ENCODE measurements at regions not wholly inside any gene's neighbourhood (a gene's known extent, or its start where the extent isn't known, plus 50 kb on each side); places are given as distances from the start of the nearest gene placed in this dataset.

GRCh38 chr1:75067975-75068374 is 66.2 kb upstream of the LHX8 start:
- H3K27me3 ChIP-seq (ENCODE audit: control insufficient read depth in 3 of 3, insufficient read depth in 3 of 3, low read length in 3 of 3) = no peaks in the 10 kb centered on the region
- WGBS, 3 donors = 55 to 73% (median 63%) methylated on average over 1 of the region's 1 CpG
- no peak overlapping the region for H3K4me3 ChIP-seq (ENCODE audit: low read depth in 1 of 3, low read length in 3 of 3)
- H3K9me3 ChIP-seq (ENCODE audit: control insufficient read depth in 2 of 2, insufficient read depth in 1 of 2, low read depth in 1 of 2, low read length in 1 of 2) = peaks cover 0 to 3% of the 10 kb centered on the region in 2 donors
- H3K4me1 ChIP-seq (ENCODE audit: control insufficient read depth in 3 of 3, insufficient read depth in 2 of 3, low read depth in 1 of 3, low read length in 2 of 3) = no peaks in the 10 kb centered on the region
- no peak for FAIRE-seq
- DNase-seq = no peak
- no peaks in the 10 kb centered on the region for H3K36me3 ChIP-seq (ENCODE audit: control insufficient read depth in 3 of 3, insufficient read depth in 2 of 3, low read depth in 1 of 3, low read length in 3 of 3)
- H3K27ac ChIP-seq (ENCODE audit: low read depth in 1 of 3, low read length in 2 of 3) = no peak overlapping the region

GRCh38 chr1:75074831-75075395 is 59.3 kb upstream of the LHX8 start:
- FAIRE-seq (no peak), DNase-seq (no peak)
- Histone ChIP-seq H3K27ac (ENCODE audit: low read depth in 1 of 3, low read length in 2 of 3) (no peak overlapping the region), H3K27me3 (ENCODE audit: control insufficient read depth in 3 of 3, insufficient read depth in 3 of 3, low read length in 3 of 3) (no peaks in the 10 kb centered on the region), H3K4me1 (ENCODE audit: control insufficient read depth in 3 of 3, insufficient read depth in 2 of 3, low read depth in 1 of 3, low read length in 2 of 3) (no peaks in the 10 kb centered on the region), H3K9me3 (ENCODE audit: control insufficient read depth in 2 of 2, insufficient read depth in 1 of 2, low read depth in 1 of 2, low read length in 1 of 2) (no peaks in the 10 kb centered on the region), H3K36me3 (ENCODE audit: control insufficient read depth in 3 of 3, insufficient read depth in 2 of 3, low read depth in 1 of 3, low read length in 3 of 3) (no peaks in the 10 kb centered on the region), H3K4me3 (ENCODE audit: low read depth in 1 of 3, low read length in 3 of 3) (no peak overlapping the region)
- 7 to 11% (median 8%) methylated on average over 4 of the region's 4 CpGs for WGBS, 3 donors

GRCh38 chr1:75079538-75080290 is 54.5 kb upstream of the LHX8 start:
- DNase-seq (no peak), FAIRE-seq (no peak)
- Histone ChIP-seq H3K27ac (ENCODE audit: low read depth in 1 of 3, low read length in 2 of 3) (no peak overlapping the region), H3K4me3 (ENCODE audit: low read depth in 1 of 3, low read length in 3 of 3) (no peak overlapping the region), H3K27me3 (ENCODE audit: control insufficient read depth in 3 of 3, insufficient read depth in 3 of 3, low read length in 3 of 3) (no peaks in the 10 kb centered on the region), H3K36me3 (ENCODE audit: control insufficient read depth in 3 of 3, insufficient read depth in 2 of 3, low read depth in 1 of 3, low read length in 3 of 3) (no peaks in the 10 kb centered on the region), H3K9me3 (ENCODE audit: control insufficient read depth in 2 of 2, insufficient read depth in 1 of 2, low read depth in 1 of 2, low read length in 1 of 2) (no peaks in the 10 kb centered on the region), H3K4me1 (ENCODE audit: control insufficient read depth in 3 of 3, insufficient read depth in 2 of 3, low read depth in 1 of 3, low read length in 2 of 3) (no peaks in the 10 kb centered on the region)
- 37 to 44% (median 39%) methylated on average over 4 of the region's 4 CpGs for WGBS, 3 donors

- DNase-seq (no peak), FAIRE-seq (no peak)
- no peaks in the 10 kb centered on the region for H3K36me3 ChIP-seq (ENCODE audit: control insufficient read depth in 3 of 3, insufficient read depth in 2 of 3, low read depth in 1 of 3, low read length in 3 of 3)
- no peak overlapping the region for H3K4me3 ChIP-seq (ENCODE audit: low read depth in 1 of 3, low read length in 3 of 3)
- H3K27ac ChIP-seq (ENCODE audit: low read depth in 1 of 3, low read length in 2 of 3) = no peak overlapping the region
- no peaks in the 10 kb centered on the region for H3K9me3 ChIP-seq (ENCODE audit: control insufficient read depth in 2 of 2, insufficient read depth in 1 of 2, low read depth in 1 of 2, low read length in 1 of 2)
- H3K4me1 ChIP-seq (ENCODE audit: control insufficient read depth in 3 of 3, insufficient read depth in 2 of 3, low read depth in 1 of 3, low read length in 2 of 3) = no peaks in the 10 kb centered on the region
- 17 to 26% (median 25%) methylated on average over 1 of the region's 1 CpG for WGBS, 3 donors
- no peaks in the 10 kb centered on the region for H3K27me3 ChIP-seq (ENCODE audit: control insufficient read depth in 3 of 3, insufficient read depth in 3 of 3, low read length in 3 of 3)
Observed at GRCh38 chr1:75083223-75083622, 51.0 kb upstream of the LHX8 start.

DNA sequence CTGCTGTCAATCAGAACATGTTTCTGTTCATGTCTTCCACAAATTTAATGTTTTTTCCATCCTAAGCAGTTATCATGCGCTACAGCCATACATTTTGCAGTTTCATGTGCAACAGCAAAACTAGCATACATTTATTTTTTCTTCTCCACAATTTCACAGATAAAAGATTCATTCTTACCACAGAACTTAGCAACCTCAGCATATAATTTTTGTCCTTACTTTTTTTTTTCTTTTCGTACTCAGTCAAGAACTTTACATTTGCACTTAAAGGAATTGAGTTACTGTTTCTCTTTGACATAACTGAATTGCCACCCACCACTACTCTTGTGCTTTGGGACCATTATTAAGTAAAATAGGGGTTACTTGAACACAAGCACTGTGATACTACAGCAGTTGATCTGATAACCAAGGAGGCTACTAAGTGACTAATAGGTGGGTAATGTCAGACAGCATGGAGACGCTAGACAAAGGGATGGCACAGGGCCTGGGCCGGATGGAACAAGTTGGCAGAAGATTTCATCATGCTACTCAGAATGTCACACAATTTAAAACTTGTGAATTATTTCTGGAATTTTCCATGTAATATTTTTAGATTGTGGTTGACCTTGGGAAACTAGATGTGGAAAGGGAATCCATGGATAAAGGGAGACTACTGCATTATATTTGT is 50.2 kb upstream of the LHX8 start:
- Histone ChIP-seq H3K9me3 (ENCODE audit: control insufficient read depth in 2 of 2, insufficient read depth in 1 of 2, low read depth in 1 of 2, low read length in 1 of 2) (no peaks in the 10 kb centered on the region), H3K27ac (ENCODE audit: low read depth in 1 of 3, low read length in 2 of 3) (no peak overlapping the region), H3K4me3 (ENCODE audit: low read depth in 1 of 3, low read length in 3 of 3) (no peak overlapping the region), H3K27me3 (ENCODE audit: control insufficient read depth in 3 of 3, insufficient read depth in 3 of 3, low read length in 3 of 3) (no peaks in the 10 kb centered on the region), H3K36me3 (ENCODE audit: control insufficient read depth in 3 of 3, insufficient read depth in 2 of 3, low read depth in 1 of 3, low read length in 3 of 3) (no peaks in the 10 kb centered on the region), H3K4me1 (ENCODE audit: control insufficient read depth in 3 of 3, insufficient read depth in 2 of 3, low read depth in 1 of 3, low read length in 2 of 3) (no peaks in the 10 kb centered on the region)
- no peak for FAIRE-seq
- WGBS, 3 donors = 67 to 80% (median 77%) methylated on average over 4 of the region's 4 CpGs
- DNase-seq = no peak

Data from small intestine (tissue), 7 donors.